Right cardiac atrium (tissue), 5 donors: ENCODE measurements at regions not wholly inside any gene's neighbourhood (a gene's known extent, or its start where the extent isn't known, plus 50 kb on each side); places are given as distances from the start of the nearest gene placed in this dataset.

Experiments
- ATAC-seq, 2 donors: fragments of 200-7000 bp; cut with Tn5 transposase; one replicate each; pipeline versions ENCODE4 v1.8.0 to v1.9.1; 2020; ENCODE audit warnings: moderate library complexity in 2 of 2, mild to moderate bottlenecking in 1 of 2
- DNase-seq, 3 donors: peaks; one replicate each; pipeline ENCODE4 v3.0.0-alpha.2; 2020
- H3K27ac ChIP-seq: one replicate; pipeline ENCODE4 v1.5.1; 2013; ENCODE audit warnings: mild to moderate bottlenecking, low read length, control low read depth, moderate library complexity
- H3K27me3 ChIP-seq: one replicate; pipeline ENCODE4 v1.6.1; 2013; ENCODE audit not compliant: control insufficient read depth, insufficient read depth
- H3K4me1 ChIP-seq: one replicate; pipeline ENCODE4 v1.6.1; 2013; ENCODE audit warnings: low read length; ENCODE audit not compliant: control insufficient read depth, insufficient read depth
- H3K4me3 ChIP-seq: one replicate; pipeline ENCODE4 v1.5.1; 2013; ENCODE audit warnings: low read length, control low read depth
- H3K9me3 ChIP-seq: one replicate; pipeline ENCODE4 v1.6.1; 2013; ENCODE audit warnings: low read length; ENCODE audit not compliant: control insufficient read depth
- WGBS: extraction: QIAGEN DNeasy Blood & Tissue Kit; methylation state at CpG from one replicate; pipeline ENCODE4 v1.1.7; 2013; 5-methylcytosine and 5-hydroxymethylcytosine counted together
- intact Hi-C, 4 donors: fragments of 100-400 bp; cut with DNase I; formaldehyde crosslinking; loops; one replicate each; pipeline versions ENCODE4 v1.11.0 to v1.14.0; 2022 to 2023
- donor health status: healthy with polysubstance abuse.
- donor health status: DM: no; HTN: yes; CAD: no.
- donor health status: DM: no; HTN: no; CAD: no.
- donor health status: DM: no; HTN: yes; CAD: no; lungs with severe emphysema.
- donor health status: DM: yes; HTN: yes; CAD: no.

GRCh38 chr13:58908019-58908679, 1255.6 kb downstream of the DIAPH3 start:
- intact Hi-C loops, result no loop called here
- no peaks in the 10 kb centered on the region for H3K4me1 ChIP-seq
- H3K27me3 ChIP-seq, result no peaks in the 10 kb centered on the region
- ATAC-seq (no peak), DNase-seq (no peak)
- no peak overlapping the region for H3K4me3 ChIP-seq
- no peak overlapping the region for H3K27ac ChIP-seq
- no peaks in the 10 kb centered on the region for H3K9me3 ChIP-seq
- 81% methylated on average over 2 of the region's 2 CpGs for WGBS

GRCh38 chr13:58919551-58919950, 1244.2 kb downstream of the DIAPH3 start:
- Histone ChIP-seq H3K4me3 (no peak overlapping the region), H3K27ac (no peak overlapping the region), H3K27me3 (no peaks in the 10 kb centered on the region), H3K9me3 (no peaks in the 10 kb centered on the region), H3K4me1 (no peaks in the 10 kb centered on the region)
- no peak for DNase-seq
- no peak for ATAC-seq
- WGBS, result 97% methylated on average over 3 of the region's 3 CpGs
- intact Hi-C loops, result no loop called here

GRCh38 chr13:58921129-58921528, 1242.6 kb downstream of the DIAPH3 start:
- WGBS, result 55% methylated on average over 3 of the region's 3 CpGs
- no peaks in the 10 kb centered on the region for H3K9me3 ChIP-seq
- H3K4me3 ChIP-seq, result no peak overlapping the region
- no peaks in the 10 kb centered on the region for H3K4me1 ChIP-seq
- intact Hi-C loops, result no loop called here
- DNase-seq, result no peak
- no peak overlapping the region for H3K27ac ChIP-seq
- ATAC-seq, result no peak
- no peaks in the 10 kb centered on the region for H3K27me3 ChIP-seq

GRCh38 chr13:58926858-58927257, 1236.9 kb downstream of the DIAPH3 start:
- no peaks in the 10 kb centered on the region for H3K9me3 ChIP-seq
- intact Hi-C loops, result no loop called here
- H3K27me3 ChIP-seq, result no peaks in the 10 kb centered on the region
- H3K27ac ChIP-seq, result no peak overlapping the region
- ATAC-seq, result no peak
- H3K4me3 ChIP-seq, result no peak overlapping the region
- no peaks in the 10 kb centered on the region for H3K4me1 ChIP-seq
- no peak for DNase-seq
- WGBS, result 97% methylated on average over 3 of the region's 3 CpGs

- DNase-seq, result no peak
- H3K4me3 ChIP-seq, result no peak overlapping the region
- H3K27me3 ChIP-seq, result no peaks in the 10 kb centered on the region
- no peak for ATAC-seq
- no peak overlapping the region for H3K27ac ChIP-seq
- intact Hi-C loops, result no loop called here
- no peaks in the 10 kb centered on the region for H3K9me3 ChIP-seq
- no peaks in the 10 kb centered on the region for H3K4me1 ChIP-seq
Measured at GRCh38 chr13:58933475-58933874, 1230.3 kb downstream of the DIAPH3 start.

GRCh38 chr13:58935689-58936088, 1228.0 kb downstream of the DIAPH3 start:
- Histone ChIP-seq H3K4me3 (no peak overlapping the region), H3K27ac (no peak overlapping the region), H3K27me3 (no peaks in the 10 kb centered on the region), H3K9me3 (no peaks in the 10 kb centered on the region), H3K4me1 (no peaks in the 10 kb centered on the region)
- intact Hi-C loops, result no loop called here
- DNase-seq (peak in 1 of 3 donors; percentile 25), ATAC-seq (no peak)
- WGBS, result 93% methylated on average over 5 of the region's 5 CpGs

- Histone ChIP-seq H3K27ac (no peak overlapping the region), H3K9me3 (peaks cover 2% of the 10 kb centered on the region), H3K27me3 (no peaks in the 10 kb centered on the region), H3K4me1 (no peaks in the 10 kb centered on the region), H3K4me3 (no peak overlapping the region)
- DNase-seq, result no peak
- no peak for ATAC-seq
- 98% methylated on average over 1 of the region's 1 CpG for WGBS
- intact Hi-C loops, result no loop called here
Measured at GRCh38 chr13:58946274-58946673, 1217.5 kb downstream of the DIAPH3 start.

- no peak overlapping the region for H3K27ac ChIP-seq
- H3K27me3 ChIP-seq, result no peaks in the 10 kb centered on the region
- no peaks in the 10 kb centered on the region for H3K4me1 ChIP-seq
- no peak overlapping the region for H3K4me3 ChIP-seq
- no peak for ATAC-seq
- no peak for DNase-seq
- WGBS, result 92% methylated on average over 9 of the region's 9 CpGs
- peaks cover 2% of the 10 kb centered on the region for H3K9me3 ChIP-seq
- intact Hi-C loops, result no loop called here
Measured at GRCh38 chr13:58949646-58950045, 1214.1 kb downstream of the DIAPH3 start.

- DNase-seq (no peak), ATAC-seq (no peak)
- no peaks in the 10 kb centered on the region for H3K27me3 ChIP-seq
- no peaks in the 10 kb centered on the region for H3K4me1 ChIP-seq
- no peak overlapping the region for H3K27ac ChIP-seq
- H3K4me3 ChIP-seq, result no peak overlapping the region
- H3K9me3 ChIP-seq, result peaks cover 2% of the 10 kb centered on the region
- intact Hi-C loops, result no loop called here
Measured at GRCh38 chr13:58950911-58951310, 1212.8 kb downstream of the DIAPH3 start.

GRCh38 chr13:58953638-58954037, 1210.1 kb downstream of the DIAPH3 start:
- H3K27ac ChIP-seq, result no peak overlapping the region
- no peaks in the 10 kb centered on the region for H3K4me1 ChIP-seq
- peaks cover 2% of the 10 kb centered on the region for H3K9me3 ChIP-seq
- no peaks in the 10 kb centered on the region for H3K27me3 ChIP-seq
- H3K4me3 ChIP-seq, result no peak overlapping the region
- 24% methylated on average over 1 of the region's 1 CpG for WGBS
- intact Hi-C loops, result no loop called here
- DNase-seq (no peak), ATAC-seq (no peak)

GRCh38 chr13:58955546-58956385, 1208.0 kb downstream of the DIAPH3 start:
- ATAC-seq (no peak), DNase-seq (no peak)
- no peaks in the 10 kb centered on the region for H3K27me3 ChIP-seq
- H3K9me3 ChIP-seq, result no peaks in the 10 kb centered on the region
- no peak overlapping the region for H3K4me3 ChIP-seq
- 81% methylated on average over 7 of the region's 7 CpGs for WGBS
- intact Hi-C loops, result no loop called here
- H3K27ac ChIP-seq, result no peak overlapping the region
- H3K4me1 ChIP-seq, result no peaks in the 10 kb centered on the region
